Gastrocnemius medialis (tissue), 4 donors: ENCODE measurements at regions not wholly inside any gene's neighbourhood (a gene's known extent, or its start where the extent isn't known, plus 50 kb on each side); places are given as distances from the start of the nearest gene placed in this dataset.

Source experiments
- POLR2A ChIP-seq, 2 donors: fragments of 450-650 bp; IDR thresholded peaks; one replicate each; pipeline ENCODE4 v1.6.1; 2017; ENCODE audit warnings: antibody characterized with exemption in 2 of 2, mild to moderate bottlenecking in 2 of 2, moderate library complexity in 2 of 2
- TF ChIP-seq, protein P1 (sequence below), 5 experiments: fragments of 450-650 bp in 3 of 5; fragments of 200-600 bp in 2 of 5; sonication (generic) in 2 of 5; IDR thresholded peaks in 4 of 5; conservative IDR thresholded peaks in 1 of 5; 1 replicate in 4 of 5; 2 replicates in 1 of 5; pipeline ENCODE4 v1.5.1; 2016 to 2019; ENCODE audit warnings: antibody characterized with exemption in 5 of 5, mild to moderate bottlenecking in 3 of 5, moderate library complexity in 3 of 5

- TF ChIP-seq, protein P1, sequence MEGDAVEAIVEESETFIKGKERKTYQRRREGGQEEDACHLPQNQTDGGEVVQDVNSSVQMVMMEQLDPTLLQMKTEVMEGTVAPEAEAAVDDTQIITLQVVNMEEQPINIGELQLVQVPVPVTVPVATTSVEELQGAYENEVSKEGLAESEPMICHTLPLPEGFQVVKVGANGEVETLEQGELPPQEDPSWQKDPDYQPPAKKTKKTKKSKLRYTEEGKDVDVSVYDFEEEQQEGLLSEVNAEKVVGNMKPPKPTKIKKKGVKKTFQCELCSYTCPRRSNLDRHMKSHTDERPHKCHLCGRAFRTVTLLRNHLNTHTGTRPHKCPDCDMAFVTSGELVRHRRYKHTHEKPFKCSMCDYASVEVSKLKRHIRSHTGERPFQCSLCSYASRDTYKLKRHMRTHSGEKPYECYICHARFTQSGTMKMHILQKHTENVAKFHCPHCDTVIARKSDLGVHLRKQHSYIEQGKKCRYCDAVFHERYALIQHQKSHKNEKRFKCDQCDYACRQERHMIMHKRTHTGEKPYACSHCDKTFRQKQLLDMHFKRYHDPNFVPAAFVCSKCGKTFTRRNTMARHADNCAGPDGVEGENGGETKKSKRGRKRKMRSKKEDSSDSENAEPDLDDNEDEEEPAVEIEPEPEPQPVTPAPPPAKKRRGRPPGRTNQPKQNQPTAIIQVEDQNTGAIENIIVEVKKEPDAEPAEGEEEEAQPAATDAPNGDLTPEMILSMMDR (IDR thresholded peaks at IDR 0.05 in 4 of 5, conservative IDR thresholded peaks at IDR 0.05 in 1 of 5) = no peak
- no peak for TF ChIP-seq POLR2A (IDR thresholded peaks at IDR 0.05)
These were observed 424.1 kb downstream of the MED10 start for GRCh38 chr5:5954275-5954598.
